ENCODE measurements at regions not wholly inside any gene's neighbourhood (a gene's known extent, or its start where the extent isn't known, plus 50 kb on each side); places are given as distances from the start of the nearest gene placed in this dataset.
"Not testable (repeated sequence)": the region's sequence is repeated elsewhere in the genome, so short reads cannot be mapped to it uniquely, and the experiment has no call there.

- no peak for DNase-seq
- Mint-ChIP-seq H3K36me3 (ENCODE audit: low read depth) (no peaks in the 10 kb centered on the region), H3K4me1 (ENCODE audit: low read depth) (no peaks in the 10 kb centered on the region; the same call in 1 of the 2 replicates), H3K4me3 (no peak overlapping the region), H3K27me3 (ENCODE audit: insufficient read depth) (peaks cover 5% of the 10 kb centered on the region), H3K27ac (no peak overlapping the region), H3K9me3 (no peaks in the 10 kb centered on the region)
- no peak for TF ChIP-seq CTCF (IDR thresholded peaks at IDR 0.05)
These were observed 359.7 kb downstream of the SRGAP2C start for GRCh38 chr1:121544500-121544899.

DNA sequence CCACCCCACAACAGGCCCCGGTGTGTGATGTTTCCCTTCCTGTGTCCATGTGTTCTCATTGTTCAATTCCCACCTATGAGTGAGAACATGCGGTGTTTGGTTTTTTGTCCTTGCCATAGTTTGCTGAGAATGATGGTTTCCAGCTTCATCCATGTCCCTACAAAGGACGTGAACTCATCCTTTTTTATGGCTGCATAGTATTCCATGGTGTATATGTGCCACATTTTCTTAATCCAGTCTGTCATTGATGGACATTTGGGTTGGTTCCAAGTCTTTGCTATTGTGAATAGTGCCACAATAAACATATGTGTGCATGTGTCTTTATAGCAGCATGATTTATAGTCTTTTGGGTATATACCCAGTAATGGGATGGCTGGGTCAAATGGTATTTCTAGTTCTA lies 361.1 kb downstream of the SRGAP2C start:
- H3K27ac Mint-ChIP-seq; H3K9me3 Mint-ChIP-seq; H3K4me3 Mint-ChIP-seq; DNase-seq; H3K36me3 Mint-ChIP-seq (ENCODE audit: low read depth); H3K4me1 Mint-ChIP-seq (ENCODE audit: low read depth); H3K27me3 Mint-ChIP-seq (ENCODE audit: insufficient read depth): not testable (repeated sequence)

DNA sequence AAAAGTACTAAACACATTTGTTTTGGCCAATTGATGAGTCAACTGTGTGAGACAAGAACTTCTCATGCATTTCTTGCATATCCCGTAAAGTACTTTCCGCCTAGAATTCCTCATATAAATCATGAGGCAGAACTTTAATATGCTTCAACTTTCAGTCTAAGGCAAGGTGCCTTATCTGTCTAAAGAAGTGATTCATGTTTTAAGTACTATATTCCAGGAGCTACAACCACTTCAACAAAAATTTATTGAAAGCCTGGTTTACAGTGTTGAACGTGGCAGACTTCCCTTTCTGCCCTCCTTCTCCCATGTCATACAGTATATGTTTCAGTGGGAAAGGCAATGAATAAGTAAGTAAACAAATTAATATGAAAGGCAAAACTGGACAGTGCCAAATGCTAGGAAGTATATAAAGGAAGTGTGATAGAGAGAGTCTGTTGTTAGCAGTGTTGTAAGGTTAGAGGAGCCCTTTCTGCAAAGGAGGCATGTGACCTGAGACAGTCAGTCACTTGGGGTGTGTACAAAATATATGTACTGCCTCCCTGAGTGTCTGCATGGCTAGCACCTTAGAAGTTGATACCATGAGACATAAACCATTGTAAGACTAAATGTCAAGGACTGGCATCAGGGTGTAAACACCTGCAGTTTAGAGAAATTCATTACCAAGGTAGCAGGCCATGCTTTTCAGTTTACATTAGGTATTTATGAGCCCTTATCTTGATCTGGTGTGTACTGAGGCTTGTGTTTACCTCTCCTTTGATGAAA lies 362.2 kb downstream of the SRGAP2C start:
- Mint-ChIP-seq H3K9me3 (no peaks in the 10 kb centered on the region), H3K4me3 (no peak overlapping the region), H3K36me3 (ENCODE audit: low read depth) (no peaks in the 10 kb centered on the region), H3K27ac (no peak overlapping the region), H3K4me1 (ENCODE audit: low read depth) (no peaks in the 10 kb centered on the region; the same call in 1 of the 2 replicates), H3K27me3 (ENCODE audit: insufficient read depth) (peaks cover 5% of the 10 kb centered on the region; the same call in 1 of the 2 replicates)
- no peak for TF ChIP-seq CTCF (IDR thresholded peaks at IDR 0.05)
- no peak for DNase-seq

GRCh38 chr1:121547726-121548125 lies 363.0 kb downstream of the SRGAP2C start:
- not testable (repeated sequence) for H3K4me1 Mint-ChIP-seq (ENCODE audit: low read depth); H3K9me3 Mint-ChIP-seq; DNase-seq; H3K4me3 Mint-ChIP-seq; H3K27ac Mint-ChIP-seq; H3K36me3 Mint-ChIP-seq (ENCODE audit: low read depth)
- peaks cover 10% of the 10 kb centered on the region for H3K27me3 Mint-ChIP-seq (ENCODE audit: insufficient read depth)

DNA sequence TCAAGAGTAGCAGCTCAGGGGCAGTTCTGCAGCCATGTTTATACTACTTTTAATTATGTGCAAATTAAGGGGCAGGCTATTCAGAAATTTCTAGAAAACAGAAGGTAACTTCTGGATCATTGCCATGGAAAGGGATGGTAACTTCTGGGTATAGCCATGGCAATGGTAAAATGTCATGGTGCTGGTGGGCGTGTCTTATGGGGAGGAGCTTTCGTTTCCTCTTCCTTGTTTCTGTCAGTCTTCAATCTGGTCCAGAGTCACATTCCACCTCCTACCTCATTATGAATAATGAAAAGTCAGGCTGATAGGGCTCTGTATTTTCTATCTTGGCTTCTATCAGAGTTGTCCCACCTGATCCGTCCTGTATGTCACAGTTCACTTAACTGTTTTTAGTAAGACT lies 366.0 kb downstream of the SRGAP2C start:
- not testable (repeated sequence) for H3K9me3 Mint-ChIP-seq; H3K4me1 Mint-ChIP-seq (ENCODE audit: low read depth); H3K27ac Mint-ChIP-seq; DNase-seq; H3K4me3 Mint-ChIP-seq; H3K36me3 Mint-ChIP-seq (ENCODE audit: low read depth)
- H3K27me3 Mint-ChIP-seq (ENCODE audit: insufficient read depth) = peaks cover 12% of the 10 kb centered on the region

- not testable (repeated sequence) for H3K9me3 Mint-ChIP-seq; DNase-seq; H3K4me1 Mint-ChIP-seq (ENCODE audit: low read depth); H3K27ac Mint-ChIP-seq; H3K4me3 Mint-ChIP-seq; H3K36me3 Mint-ChIP-seq (ENCODE audit: low read depth)
- peaks cover 12% of the 10 kb centered on the region for H3K27me3 Mint-ChIP-seq (ENCODE audit: insufficient read depth)
These were observed 366.7 kb downstream of the SRGAP2C start for GRCh38 chr1:121551491-121551890.

DNA sequence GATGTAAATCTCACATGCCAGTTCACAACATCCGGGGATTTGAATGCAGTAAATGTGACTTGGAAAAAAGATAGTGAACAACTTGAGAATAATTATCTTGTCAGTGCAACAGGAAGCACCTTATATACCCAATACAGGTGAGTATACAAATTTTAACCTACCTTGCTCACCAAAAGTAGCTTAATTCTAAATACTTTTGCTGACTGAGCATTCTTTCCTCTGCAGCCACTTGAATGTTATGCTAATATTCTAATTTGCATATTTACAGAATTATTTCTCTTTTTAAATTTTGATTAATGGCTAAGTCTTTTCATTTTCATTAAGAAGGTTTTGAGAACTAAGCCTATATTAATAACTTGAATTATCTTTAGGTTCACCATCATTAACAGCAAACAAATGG lies 371.8 kb downstream of the SRGAP2C start:
- H3K4me3 Mint-ChIP-seq; H3K27me3 Mint-ChIP-seq (ENCODE audit: insufficient read depth): not testable (repeated sequence)

DNA sequence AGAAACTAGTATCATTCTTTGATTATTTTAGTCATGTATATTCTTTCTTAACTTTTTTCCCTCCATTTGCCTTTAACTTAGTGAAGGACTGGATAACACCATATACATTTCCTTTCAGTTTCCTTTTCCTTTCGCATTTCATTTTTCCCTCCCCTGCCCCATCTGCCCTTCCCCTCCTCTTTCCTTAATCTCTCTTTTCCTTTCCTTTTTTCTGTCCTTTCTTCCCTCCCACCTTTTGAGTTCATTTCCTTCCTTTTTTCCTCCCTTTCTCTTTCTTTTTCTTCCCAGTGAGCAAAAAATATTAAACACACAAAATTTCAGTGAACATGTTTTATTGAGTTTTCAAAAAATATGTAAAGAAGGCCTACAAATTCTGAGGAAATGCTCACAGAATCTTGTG lies 373.3 kb downstream of the SRGAP2C start:
- H3K4me3 Mint-ChIP-seq; H3K36me3 Mint-ChIP-seq (ENCODE audit: low read depth); H3K27me3 Mint-ChIP-seq (ENCODE audit: insufficient read depth); DNase-seq; H3K9me3 Mint-ChIP-seq: not testable (repeated sequence)
- Mint-ChIP-seq H3K27ac (peak overlapping the region; percentile 17; the same call in 1 of the 2 replicates), H3K4me1 (ENCODE audit: low read depth) (peaks cover 10% of the 10 kb centered on the region)

More for the DNA sequence above, 371.8 kb downstream of the SRGAP2C start:
- H3K4me1 Mint-ChIP-seq (ENCODE audit: low read depth) = peaks cover 10% of the 10 kb centered on the region
- H3K36me3 Mint-ChIP-seq (ENCODE audit: low read depth); H3K27ac Mint-ChIP-seq; H3K9me3 Mint-ChIP-seq; DNase-seq: not testable (repeated sequence)

All from HFFc6 (cell line).